HG03039 (cell line): ENCODE measurements at regions not wholly inside any gene's neighbourhood (a gene's known extent, or its start where the extent isn't known, plus 50 kb on each side); places are given as distances from the start of the nearest gene placed in this dataset.

Source experiments
- ATAC-seq: cut with Tn5 transposase; IDR thresholded peaks from one replicate; pipeline ENCODE4 v1.9.1; 2021; ENCODE audit warnings: mild to moderate bottlenecking, moderate library complexity; ENCODE audit not compliant: unreplicated experiment

- ATAC-seq: no peak
These were observed 564.2 kb downstream of the TFAP2B start for GRCh38 chr6:51382847-51383246.

- no peak for ATAC-seq
These were observed 566.1 kb downstream of the TFAP2B start for GRCh38 chr6:51384736-51385135.

- no peak for ATAC-seq
These were observed 567.7 kb downstream of the TFAP2B start for GRCh38 chr6:51386347-51386836.

GRCh38 chr6:51387907-51388306 lies 569.2 kb downstream of the TFAP2B start:
- no peak for ATAC-seq

GRCh38 chr6:51394061-51394460 lies 575.4 kb downstream of the TFAP2B start:
- no peak for ATAC-seq

- no peak for ATAC-seq
These were observed 577.9 kb downstream of the TFAP2B start for GRCh38 chr6:51396583-51396982.

GRCh38 chr6:51398064-51398705 lies 579.5 kb downstream of the TFAP2B start:
- ATAC-seq: no peak

- no peak for ATAC-seq
These were observed 580.1 kb downstream of the TFAP2B start for GRCh38 chr6:51398793-51399192.

- ATAC-seq: no peak
These were observed 591.8 kb downstream of the TFAP2B start for GRCh38 chr6:51410453-51410852.

GRCh38 chr6:51411496-51412125 lies 592.9 kb downstream of the TFAP2B start:
- no peak for ATAC-seq

- no peak for ATAC-seq
These were observed 595.7 kb downstream of the TFAP2B start for GRCh38 chr6:51414361-51414760.

GRCh38 chr6:51415501-51415900 lies 596.8 kb downstream of the TFAP2B start:
- no peak for ATAC-seq

- ATAC-seq: no peak
These were observed 610.5 kb downstream of the TFAP2B start for GRCh38 chr6:51429017-51429712.

- no peak for ATAC-seq
These were observed 611.9 kb downstream of the TFAP2B start for GRCh38 chr6:51430589-51430988.

- no peak for ATAC-seq
These were observed 613.8 kb downstream of the TFAP2B start for GRCh38 chr6:51432481-51432880.

GRCh38 chr6:51450248-51450957 lies 631.7 kb downstream of the TFAP2B start:
- ATAC-seq: no peak

- ATAC-seq: no peak
These were observed 632.3 kb downstream of the TFAP2B start for GRCh38 chr6:51450958-51451357.

GRCh38 chr6:51456282-51456681 lies 631.1 kb downstream of the PKHD1 start:
- ATAC-seq: no peak

GRCh38 chr6:51459958-51460357 lies 627.5 kb downstream of the PKHD1 start:
- peak; percentile 96 for ATAC-seq

GRCh38 chr6:51462896-51463295 lies 624.5 kb downstream of the PKHD1 start:
- no peak for ATAC-seq

GRCh38 chr6:51463321-51463720 lies 624.1 kb downstream of the PKHD1 start:
- no peak for ATAC-seq
